Endothelial cell of umbilical vein (primary cell): ENCODE measurements at regions not wholly inside any gene's neighbourhood (a gene's known extent, or its start where the extent isn't known, plus 50 kb on each side); places are given as distances from the start of the nearest gene placed in this dataset.

Experiments used
- BruUV-seq: library from RNA; stranded (reverse); fragments of 400-500 nt; replicated peaks from 2 replicates; lab custom pipeline; 2021; lab: Mats Ljungman, UMichigan
- CTCF ChIA-PET: fragments of 300-600, 350-600 bp; sonication (Branson Sonifier 250); formaldehyde crosslinking; loops from one replicate; lab custom pipeline; 2021; ENCODE audit warnings: antibody characterized with exemption, inconsistent platforms; lab: Charles Lee
- POLR2A ChIA-PET: fragments of 300-600, 350-600 bp; sonication (Branson Sonifier 250); formaldehyde crosslinking; loops from one replicate; lab custom pipeline; 2021; ENCODE audit warnings: antibody characterized with exemption, inconsistent platforms; lab: Charles Lee
- DNase-seq: peaks from one replicate; pipeline ENCODE4 v3.0.0-alpha.2; 2011; ENCODE audit warnings: low read depth, low spot score
- FAIRE-seq: peaks from 2 replicates; lab custom pipeline; 2011; peaks lifted over from hg19 to GRCh38; lab: Jason Lieb, UNC
- H2AFZ ChIP-seq: 2 replicates; pipeline ENCODE4 v1.6.0; 2012; ENCODE audit warnings: low read depth, low read length, control low read depth, inconsistent platforms
- H3K27ac ChIP-seq: 2 replicates; pipeline ENCODE4 v1.5.1; 2011; ENCODE audit warnings: low read depth, mild to moderate bottlenecking, control low read depth, low read length, moderate library complexity; ENCODE audit not compliant: insufficient read depth
- H3K27me3 ChIP-seq, 2 experiments: 2 replicates each; pipeline versions ENCODE4 v1.6.0 to v1.6.1; 2011; ENCODE audit warnings: low read length in 2 of 2, mixed read lengths in 1 of 2; ENCODE audit not compliant: control insufficient read depth in 2 of 2, insufficient read depth in 2 of 2
- H3K36me3 ChIP-seq, 2 experiments: 2 replicates in 1 of 2; 3 replicates in 1 of 2; pipeline ENCODE4 v1.5.1; 2011; ENCODE audit warnings: low read length in 2 of 2, mild to moderate bottlenecking in 1 of 2, moderate library complexity in 1 of 2; ENCODE audit not compliant: control insufficient read depth in 2 of 2, insufficient read depth in 2 of 2; ENCODE audit errors: extremely low read depth in 1 of 2
- H3K4me1 ChIP-seq: 3 replicates; pipeline ENCODE4 v1.5.1; 2011; ENCODE audit warnings: mild to moderate bottlenecking, low read length; ENCODE audit not compliant: control insufficient read depth, insufficient read depth; ENCODE audit errors: extremely low read depth
- H3K4me2 ChIP-seq: 2 replicates; pipeline ENCODE4 v1.6.1; 2011; ENCODE audit warnings: low read length, control low read depth, mixed read lengths; ENCODE audit not compliant: insufficient read depth
- H3K4me3 ChIP-seq, 3 experiments: fragments of 200-600 bp in 1 of 3; sonication (generic), shearing (Covaris generic) in 1 of 3; replicated peaks in 1 of 3; 2 replicates each; pipeline ENCODE4 v1.5.1; 2011 to 2016; ENCODE audit warnings: control low read depth in 3 of 3, low read length in 3 of 3, mild to moderate bottlenecking in 2 of 3, inconsistent platforms in 1 of 3, low read depth in 1 of 3, moderate library complexity in 1 of 3; ENCODE audit not compliant: insufficient read depth in 1 of 3
- H3K79me2 ChIP-seq: 2 replicates; pipeline ENCODE4 v1.6.0; 2012; ENCODE audit warnings: low read length, inconsistent platforms; ENCODE audit not compliant: control insufficient read depth, insufficient read depth
- H3K9ac ChIP-seq: replicated peaks from 2 replicates; pipeline ENCODE3; 2011; ENCODE audit warnings: low read length, control low read depth; ENCODE audit not compliant: insufficient read depth; ENCODE audit errors: extremely low read depth
- H3K9me1 ChIP-seq: replicated peaks from 3 replicates; pipeline ENCODE4 v1.6.0; 2011; ENCODE audit warnings: mild to moderate bottlenecking, low read length; ENCODE audit not compliant: control insufficient read depth, insufficient read depth; ENCODE audit errors: extremely low read depth
- H3K9me3 ChIP-seq: replicated peaks from 2 replicates; pipeline ENCODE4 v1.5.1; 2012; ENCODE audit warnings: low read length, inconsistent platforms; ENCODE audit not compliant: control insufficient read depth, insufficient read depth
- H4K20me1 ChIP-seq: replicated peaks from 2 replicates; pipeline ENCODE3; 2011; ENCODE audit warnings: mild to moderate bottlenecking, low read length; ENCODE audit not compliant: control insufficient read depth, insufficient read depth; ENCODE audit errors: extremely low read depth
- EZH2 ChIP-seq: IDR thresholded peaks from 2 replicates; pipeline ENCODE4 v1.6.1; 2012; ENCODE audit warnings: borderline replicate concordance, low read depth, mild to moderate bottlenecking, moderate library complexity, low read length, inconsistent platforms; ENCODE audit not compliant: severe bottlenecking
- FOS ChIP-seq: IDR thresholded peaks from 2 replicates; pipeline ENCODE4 v1.6.1; 2011; ENCODE audit warnings: mild to moderate bottlenecking, low read length, moderate library complexity, borderline replicate concordance; ENCODE audit not compliant: insufficient read depth
- GATA2 ChIP-seq: IDR thresholded peaks from 2 replicates; pipeline ENCODE4 v1.7.0; 2011; ENCODE audit warnings: low read depth, mild to moderate bottlenecking, moderate library complexity, mixed read lengths, low read length; ENCODE audit not compliant: insufficient read length, insufficient read depth
- JUN ChIP-seq: IDR thresholded peaks from 2 replicates; pipeline ENCODE4 v1.6.1; 2011; ENCODE audit warnings: borderline replicate concordance, low read depth; ENCODE audit not compliant: insufficient read length, insufficient read depth
- MYC ChIP-seq: IDR thresholded peaks from one replicate; pipeline ENCODE4 v1.6.1; 2011; ENCODE audit warnings: mild to moderate bottlenecking, low read depth, low read length
- POLR2A ChIP-seq: IDR thresholded peaks from 2 replicates; pipeline ENCODE4 v1.6.1; 2012; ENCODE audit warnings: low read depth, mild to moderate bottlenecking, control low read depth, low read length
- POLR2AphosphoS5 ChIP-seq: IDR thresholded peaks from 2 replicates; pipeline ENCODE4 v1.6.1; 2012; ENCODE audit warnings: low read depth, mild to moderate bottlenecking, control low read depth, low read length, moderate library complexity; ENCODE audit not compliant: insufficient read depth
- dilution Hi-C: fragments of 300-500 bp; cut with MboI; formaldehyde crosslinking; loops from one replicate; pipeline ENCODE4 v1.15.0; 2019; ENCODE audit warnings: low sequenced_read_pairs; ENCODE audit not compliant: extremely low pct_ligation_motif_present
- intact Hi-C: fragments of 100-400 bp; cut with micrococcal nuclease; formaldehyde crosslinking; loops from one replicate; pipeline ENCODE4 v1.10.0; 2022
- TF ChIP-seq, protein P1 (sequence below): IDR thresholded peaks from 2 replicates; pipeline ENCODE4 v1.6.1; 2011; ENCODE audit not compliant: insufficient read depth, insufficient read length
- TF ChIP-seq, protein P2 (sequence below), 2 donors: IDR thresholded peaks; 1 replicate in 1 of 2; 2 replicates in 1 of 2; pipeline ENCODE4 v1.5.1; 2011; ENCODE audit warnings: low read length in 2 of 2, mild to moderate bottlenecking in 2 of 2, moderate library complexity in 2 of 2, control low read depth in 1 of 2, inconsistent platforms in 1 of 2, low read depth in 1 of 2; ENCODE audit not compliant: insufficient read depth in 1 of 2; ENCODE audit errors: extremely low read depth in 1 of 2

DNA sequence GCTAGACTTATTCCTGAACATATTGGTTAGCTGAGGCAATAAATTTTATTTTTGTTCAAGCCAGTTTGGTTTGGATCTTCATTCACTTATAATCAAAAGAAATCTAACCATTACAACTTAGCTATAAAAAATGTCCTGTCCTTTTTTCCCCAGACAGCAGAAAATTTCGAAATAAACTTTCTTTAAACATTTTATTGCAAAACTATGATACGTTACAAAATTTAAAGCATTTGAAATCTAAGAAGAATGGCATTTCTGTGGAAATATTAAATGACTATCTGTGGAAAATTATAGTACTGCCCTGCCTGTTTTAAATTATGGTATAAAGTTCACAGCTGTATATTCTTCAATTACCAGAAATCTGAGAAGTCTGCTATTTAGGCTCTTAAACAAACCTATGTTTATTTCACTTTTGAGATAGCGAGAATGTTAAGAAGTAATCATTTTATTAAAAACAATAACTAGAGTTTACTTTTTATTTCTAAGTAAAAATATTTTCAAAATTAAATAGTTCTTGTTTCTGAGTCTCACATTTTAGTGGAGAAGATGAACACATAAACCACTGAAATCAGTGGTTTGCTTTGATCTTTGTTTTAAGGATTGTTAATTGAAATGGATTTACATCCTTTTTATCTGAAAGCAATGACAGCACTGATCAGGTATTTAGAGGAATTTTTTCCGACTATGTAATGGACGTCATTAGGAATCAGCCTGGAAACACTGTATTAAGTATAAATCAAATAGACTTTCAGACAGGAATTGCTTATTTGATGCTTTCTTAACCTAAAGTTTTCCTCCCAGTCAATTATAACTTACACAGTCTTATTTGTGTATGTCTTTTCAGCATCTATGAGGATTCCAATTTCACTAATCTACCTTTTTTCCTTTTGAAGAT is 553.7 kb downstream of the COL12A1 start:
- dilution Hi-C loops: no loop called here
- ChIA-PET CTCF (no interaction called here), POLR2A (no interaction called here)
- no peak for FAIRE-seq
- Histone ChIP-seq H3K79me2 (no peaks in the 10 kb centered on the region), H2AFZ (no peak overlapping the region), H3K9ac (no peak overlapping the region), H3K27ac (no peak overlapping the region), H3K4me1 (no peaks in the 10 kb centered on the region), H3K36me3 (no peaks in the 10 kb centered on the region), H3K4me3 (no peak overlapping the region), H3K9me1 (no peaks in the 10 kb centered on the region), H3K9me3 (no peaks in the 10 kb centered on the region), H3K4me2 (no peak overlapping the region), H4K20me1 (no peaks in the 10 kb centered on the region), H3K27me3 (no peaks in the 10 kb centered on the region)
- intact Hi-C loops: no loop called here
- TF ChIP-seq GATA2: no peak
- TF ChIP-seq POLR2A: no peak
- no peak for TF ChIP-seq POLR2AphosphoS5
- TF ChIP-seq, protein P1, sequence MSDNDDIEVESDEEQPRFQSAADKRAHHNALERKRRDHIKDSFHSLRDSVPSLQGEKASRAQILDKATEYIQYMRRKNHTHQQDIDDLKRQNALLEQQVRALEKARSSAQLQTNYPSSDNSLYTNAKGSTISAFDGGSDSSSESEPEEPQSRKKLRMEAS: no peak
- TF ChIP-seq JUN: no peak
- no peak for DNase-seq
- BruUV-seq: no TSS peak

DNA sequence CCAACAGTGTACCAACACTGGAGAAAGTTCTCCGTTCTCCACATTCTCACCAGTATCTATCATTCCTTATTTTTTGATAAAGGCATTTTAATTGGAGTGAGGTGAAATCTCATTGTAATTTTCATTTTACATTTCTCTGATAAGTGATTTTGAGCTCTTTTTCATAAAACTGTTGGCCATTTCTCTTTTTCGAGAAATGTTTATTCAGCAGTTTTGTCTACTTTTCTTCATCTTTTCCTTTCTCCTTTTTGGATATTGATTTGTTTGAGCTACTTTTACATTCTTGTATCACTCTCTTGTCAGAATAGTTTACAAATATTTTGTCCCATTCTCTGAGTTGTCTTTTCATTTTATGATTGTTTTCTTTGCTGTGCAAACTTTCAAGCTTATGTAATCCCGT is 555.2 kb downstream of the COL12A1 start:
- no peak for DNase-seq
- Histone ChIP-seq H3K27me3 (no peaks in the 10 kb centered on the region), H3K36me3 (no peaks in the 10 kb centered on the region), H2AFZ (no peak overlapping the region), H3K4me2 (no peak overlapping the region), H4K20me1 (no peaks in the 10 kb centered on the region), H3K9me1 (no peaks in the 10 kb centered on the region), H3K4me3 (no peak overlapping the region), H3K27ac (no peak overlapping the region), H3K79me2 (no peaks in the 10 kb centered on the region), H3K4me1 (no peaks in the 10 kb centered on the region), H3K9me3 (no peaks in the 10 kb centered on the region), H3K9ac (no peak overlapping the region)
- dilution Hi-C loops: no loop called here
- BruUV-seq: no TSS peak
- TF ChIP-seq JUN: no peak
- no peak for TF ChIP-seq FOS
- no peak for TF ChIP-seq EZH2
- TF ChIP-seq, protein P2, sequence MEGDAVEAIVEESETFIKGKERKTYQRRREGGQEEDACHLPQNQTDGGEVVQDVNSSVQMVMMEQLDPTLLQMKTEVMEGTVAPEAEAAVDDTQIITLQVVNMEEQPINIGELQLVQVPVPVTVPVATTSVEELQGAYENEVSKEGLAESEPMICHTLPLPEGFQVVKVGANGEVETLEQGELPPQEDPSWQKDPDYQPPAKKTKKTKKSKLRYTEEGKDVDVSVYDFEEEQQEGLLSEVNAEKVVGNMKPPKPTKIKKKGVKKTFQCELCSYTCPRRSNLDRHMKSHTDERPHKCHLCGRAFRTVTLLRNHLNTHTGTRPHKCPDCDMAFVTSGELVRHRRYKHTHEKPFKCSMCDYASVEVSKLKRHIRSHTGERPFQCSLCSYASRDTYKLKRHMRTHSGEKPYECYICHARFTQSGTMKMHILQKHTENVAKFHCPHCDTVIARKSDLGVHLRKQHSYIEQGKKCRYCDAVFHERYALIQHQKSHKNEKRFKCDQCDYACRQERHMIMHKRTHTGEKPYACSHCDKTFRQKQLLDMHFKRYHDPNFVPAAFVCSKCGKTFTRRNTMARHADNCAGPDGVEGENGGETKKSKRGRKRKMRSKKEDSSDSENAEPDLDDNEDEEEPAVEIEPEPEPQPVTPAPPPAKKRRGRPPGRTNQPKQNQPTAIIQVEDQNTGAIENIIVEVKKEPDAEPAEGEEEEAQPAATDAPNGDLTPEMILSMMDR (IDR thresholded peaks at IDR 0.05; ENCODE audit: extremely low read depth in 1 of 2, insufficient read depth in 1 of 2, low read depth in 1 of 2, low read length in 2 of 2): no peak
- TF ChIP-seq GATA2: no peak
- no peak for TF ChIP-seq MYC
- TF ChIP-seq POLR2A: no peak
- no peak for TF ChIP-seq POLR2AphosphoS5
- TF ChIP-seq, protein P1: no peak
- CTCF ChIA-PET: interaction anchor here (0.9 kb wide), 1 partner anchor 13 kb away, joined by 3 read pairs; no protein-coding TSS in a partner anchor
- intact Hi-C loops: no loop called here
- POLR2A ChIA-PET: no interaction called here
- no peak for FAIRE-seq
